ENCODE measurements at regions not wholly inside any gene's neighbourhood (a gene's known extent, or its start where the extent isn't known, plus 50 kb on each side); places are given as distances from the start of the nearest gene placed in this dataset.
"Not testable (repeated sequence)": the region's sequence is repeated elsewhere in the genome, so short reads cannot be mapped to it uniquely, and the experiment has no call there.

- no peaks in the 10 kb centered on the region for H3K9me3 ChIP-seq
- H3K4me1 ChIP-seq (ENCODE audit: control insufficient read depth in 1 of 2, low read depth in 2 of 2) = no peaks in the 10 kb centered on the region
- ATAC-seq (ENCODE audit: insufficient number of reproducible peaks, low FRiP score, low read depth) = no peak
- DNase-seq (ENCODE audit: low spot score) = no peak
- TF ChIP-seq CTCF (IDR thresholded peaks at IDR 0.05) = no peak
- no peak overlapping the region for H3K27ac ChIP-seq
- H3K27me3 ChIP-seq (replicated peaks; ENCODE audit: insufficient read depth) = no peaks in the 10 kb centered on the region
- no peaks in the 10 kb centered on the region for H3K36me3 ChIP-seq
- H3K4me3 ChIP-seq = no peak overlapping the region
Observed at GRCh38 chr13:65789815-65790214, 1440.3 kb downstream of the PCDH9 start.

DNA sequence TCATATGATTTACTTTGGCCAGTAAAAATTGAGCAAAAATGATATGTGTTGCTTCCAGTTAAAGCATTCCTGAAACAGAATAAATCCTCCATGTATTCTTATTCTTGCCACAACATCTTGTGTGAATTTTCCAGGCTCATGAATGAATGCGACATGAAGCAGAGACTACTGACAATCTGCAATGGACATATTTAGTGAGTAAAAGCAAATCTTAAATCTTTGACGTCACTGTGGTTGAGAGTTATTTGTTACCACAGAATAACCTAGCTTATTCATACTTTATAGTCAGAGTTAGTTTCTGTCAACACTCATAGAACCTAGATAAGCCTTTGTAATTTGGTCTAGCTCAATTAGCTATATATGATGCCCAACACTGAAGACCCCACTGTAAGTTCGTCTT is 1443.1 kb downstream of the PCDH9 start:
- Histone ChIP-seq H3K27ac (no peak overlapping the region), H3K36me3 (no peaks in the 10 kb centered on the region), H3K9me3 (no peaks in the 10 kb centered on the region), H3K4me3 (no peak overlapping the region), H3K27me3 (replicated peaks; ENCODE audit: insufficient read depth) (no peaks in the 10 kb centered on the region), H3K4me1 (ENCODE audit: control insufficient read depth in 1 of 2, low read depth in 2 of 2) (no peaks in the 10 kb centered on the region)
- no peak for TF ChIP-seq CTCF (IDR thresholded peaks at IDR 0.05)
- DNase-seq (ENCODE audit: low spot score) (no peak), ATAC-seq (ENCODE audit: insufficient number of reproducible peaks, low FRiP score, low read depth) (no peak)

- no peaks in the 10 kb centered on the region for H3K9me3 ChIP-seq
- H3K4me3 ChIP-seq = no peak overlapping the region
- no peak for TF ChIP-seq CTCF (IDR thresholded peaks at IDR 0.05)
- H3K27me3 ChIP-seq (replicated peaks; ENCODE audit: insufficient read depth) = no peaks in the 10 kb centered on the region
- H3K4me1 ChIP-seq (ENCODE audit: control insufficient read depth in 1 of 2, low read depth in 2 of 2) = no peaks in the 10 kb centered on the region
- ATAC-seq (ENCODE audit: insufficient number of reproducible peaks, low FRiP score, low read depth) (no peak), DNase-seq (ENCODE audit: low spot score) (no peak)
- no peak overlapping the region for H3K27ac ChIP-seq
- H3K36me3 ChIP-seq = no peaks in the 10 kb centered on the region
Observed at GRCh38 chr13:65784088-65784816, 1445.9 kb downstream of the PCDH9 start.

DNA sequence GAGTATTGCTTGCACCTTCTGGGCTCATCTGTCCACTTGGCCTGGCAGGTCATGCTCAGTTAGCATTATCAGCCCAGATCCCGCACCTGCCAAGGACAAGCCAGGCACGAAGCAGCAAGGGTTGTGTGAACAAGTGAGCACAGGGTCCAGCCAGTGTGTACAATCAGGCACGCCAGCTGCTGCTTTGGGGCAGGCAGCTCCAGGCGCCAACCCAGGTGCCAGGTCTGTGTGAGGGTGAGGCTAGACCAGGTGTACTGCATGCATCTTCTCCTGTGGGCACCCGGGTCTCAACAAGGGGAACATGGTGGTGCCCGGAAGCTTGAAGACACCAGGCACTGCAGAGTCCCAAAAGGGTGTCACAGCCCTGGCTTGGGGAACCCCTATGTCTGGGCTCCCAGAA is 1446.8 kb downstream of the PCDH9 start:
- H3K36me3 ChIP-seq = no peaks in the 10 kb centered on the region
- TF ChIP-seq CTCF (IDR thresholded peaks at IDR 0.05) = no peak
- DNase-seq (ENCODE audit: low spot score) (no peak), ATAC-seq (ENCODE audit: insufficient number of reproducible peaks, low FRiP score, low read depth) (no peak)
- H3K27me3 ChIP-seq (replicated peaks; ENCODE audit: insufficient read depth) = no peaks in the 10 kb centered on the region
- no peaks in the 10 kb centered on the region for H3K9me3 ChIP-seq
- no peaks in the 10 kb centered on the region for H3K4me1 ChIP-seq (ENCODE audit: control insufficient read depth in 1 of 2, low read depth in 2 of 2)
- no peak overlapping the region for H3K4me3 ChIP-seq
- H3K27ac ChIP-seq = no peak overlapping the region

- H3K9me3 ChIP-seq; ATAC-seq (ENCODE audit: insufficient number of reproducible peaks, low FRiP score, low read depth); H3K36me3 ChIP-seq; H3K27ac ChIP-seq; H3K4me1 ChIP-seq (ENCODE audit: control insufficient read depth in 1 of 2, low read depth in 2 of 2); DNase-seq (ENCODE audit: low spot score); H3K4me3 ChIP-seq; H3K27me3 ChIP-seq (replicated peaks; ENCODE audit: insufficient read depth): not testable (repeated sequence)
Observed at GRCh38 chr13:65771704-65772313, 1458.3 kb downstream of the PCDH9 start.
